Ovary (tissue), 3 donors: ENCODE measurements at regions not wholly inside any gene's neighbourhood (a gene's known extent, or its start where the extent isn't known, plus 50 kb on each side); places are given as distances from the start of the nearest gene placed in this dataset.

Experiments
- CTCF ChIP-seq, 3 donors: fragments of 450-650 bp in 2 of 3; fragments of 200-600 bp in 1 of 3; IDR thresholded peaks; one replicate each; pipeline versions ENCODE4 v1.5.1 to v1.8.0; 2016 to 2022; ENCODE audit warnings: antibody characterized with exemption in 3 of 3, mild to moderate bottlenecking in 1 of 3
- POLR2A ChIP-seq: fragments of 450-650 bp; IDR thresholded peaks from one replicate; pipeline ENCODE4 v1.6.1; 2017; ENCODE audit warnings: antibody characterized with exemption, mild to moderate bottlenecking, moderate library complexity
- donor health status: DM: no; HTN: no; CAD: no.

GRCh38 chr5:37930350-37930749 is 90.5 kb upstream of the GDNF start:
- TF ChIP-seq CTCF (IDR thresholded peaks at IDR 0.05) (no peak), POLR2A (no peak)
